WI38 (cell line): ENCODE measurements at regions not wholly inside any gene's neighbourhood (a gene's known extent, or its start where the extent isn't known, plus 50 kb on each side); places are given as distances from the start of the nearest gene placed in this dataset.

Experiments used
- H3K4me3 ChIP-seq: 2 replicates; pipeline ENCODE4 v1.5.1; 2011; ENCODE audit warnings: low read depth, mild to moderate bottlenecking, control low read depth, low read length
- CTCF ChIP-seq: IDR thresholded peaks from 2 replicates; pipeline ENCODE4 v1.5.1; 2012; ENCODE audit warnings: low read depth, mild to moderate bottlenecking, control low read depth, low read length

- H3K4me3 ChIP-seq, result no peak overlapping the region
- TF ChIP-seq CTCF, result no peak
These were observed 1352.0 kb upstream of the NUDT12 start for GRCh38 chr5:104914536-104915070.

- H3K4me3 ChIP-seq, result no peak overlapping the region
- no peak for TF ChIP-seq CTCF
These were observed 1351.3 kb upstream of the NUDT12 start for GRCh38 chr5:104913841-104914281.

GRCh38 chr5:104909803-104910202 is 1347.2 kb upstream of the NUDT12 start:
- TF ChIP-seq CTCF, result no peak
- H3K4me3 ChIP-seq, result no peak overlapping the region

- no peak overlapping the region for H3K4me3 ChIP-seq
- TF ChIP-seq CTCF, result no peak
These were observed 1342.0 kb upstream of the NUDT12 start for GRCh38 chr5:104904561-104904960.

- no peak for TF ChIP-seq CTCF
- H3K4me3 ChIP-seq, result no peak overlapping the region
These were observed 1341.4 kb upstream of the NUDT12 start for GRCh38 chr5:104903941-104904340.

- no peak overlapping the region for H3K4me3 ChIP-seq
- no peak for TF ChIP-seq CTCF
These were observed 1329.0 kb upstream of the NUDT12 start for GRCh38 chr5:104891596-104891995.

GRCh38 chr5:104890767-104891166 is 1328.2 kb upstream of the NUDT12 start:
- TF ChIP-seq CTCF, result no peak
- H3K4me3 ChIP-seq, result no peak overlapping the region
